Natural killer cell treated with Interleukin-12 subunit alpha and Interleukin-12 subunit beta and Interleukin-15 and Interleukin-18, amount 100 ng/mL, for 72 hours (primary cell): ENCODE measurements at regions not wholly inside any gene's neighbourhood (a gene's known extent, or its start where the extent isn't known, plus 50 kb on each side); places are given as distances from the start of the nearest gene placed in this dataset.

ENCODE experiments used
- ATAC-seq, 2 donors: fragments of 150-1000 bp; cut with Tn5 transposase in 1 of 2; sonication (Bioruptor Pico), chemical (Tn5 transposase) in 1 of 2; 2 replicates each; pipeline ENCODE4 v1.10.0; 2021
- DNase-seq: peaks from one replicate; pipeline ENCODE4 v3.0.0; 2022; ENCODE audit warnings: low spot score
- H3K27ac Mint-ChIP-seq, 2 donors: 1 replicate in 1 of 2; 2 replicates in 1 of 2; pipeline ENCODE4 v1.8.0; 2022; ENCODE audit warnings: mixed read lengths in 2 of 2, mild to moderate bottlenecking in 1 of 2, moderate library complexity in 1 of 2
- H3K27me3 Mint-ChIP-seq, 2 donors: 1 replicate in 1 of 2; 2 replicates in 1 of 2; pipeline ENCODE4 v1.8.0; 2022; ENCODE audit warnings: mixed read lengths in 2 of 2
- H3K36me3 Mint-ChIP-seq: one replicate; pipeline ENCODE4 v1.8.0; 2022; ENCODE audit warnings: mixed read lengths
- H3K4me1 Mint-ChIP-seq, 2 donors: 1 replicate in 1 of 2; 2 replicates in 1 of 2; pipeline ENCODE4 v1.8.0; 2022; ENCODE audit warnings: low read depth in 2 of 2, mixed read lengths in 2 of 2, mild to moderate bottlenecking in 1 of 2
- H3K4me3 Mint-ChIP-seq: one replicate; pipeline ENCODE4 v1.8.0; 2022; ENCODE audit warnings: mixed read lengths
- H3K9me3 Mint-ChIP-seq: 2 replicates; pipeline ENCODE4 v1.8.0; 2022; ENCODE audit warnings: mixed read lengths

DNA sequence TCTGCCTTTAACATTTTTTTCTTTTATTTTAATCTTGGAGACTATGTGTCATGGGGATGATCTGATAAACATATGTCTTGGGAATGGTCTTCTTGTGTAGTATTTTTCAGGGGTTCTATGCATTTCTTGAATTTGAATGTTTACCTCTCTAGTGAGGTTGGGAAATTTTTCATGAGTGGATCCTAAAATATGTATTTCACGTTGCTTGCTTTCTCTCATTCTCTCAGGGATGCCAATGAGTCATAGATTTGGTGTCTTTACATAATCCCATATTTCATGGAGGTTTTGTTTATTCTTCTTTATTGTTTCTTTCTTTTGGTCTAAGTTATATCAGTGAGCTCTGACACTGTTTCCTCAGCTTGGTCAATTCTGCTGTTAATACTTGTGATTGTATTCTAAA lies 1237.2 kb downstream of the PLA2G4A start:
- no peak for ATAC-seq

GRCh38 chr1:188070848-188071247 lies 1242.1 kb downstream of the PLA2G4A start:
- Mint-ChIP-seq H3K4me3 (no peak overlapping the region), H3K4me1 (no peaks in the 10 kb centered on the region), H3K27ac (no peak overlapping the region), H3K27me3 (no peaks in the 10 kb centered on the region), H3K36me3 (peaks cover 22% of the 10 kb centered on the region), H3K9me3 (peaks cover 47% of the 10 kb centered on the region)
- ATAC-seq (no peak), DNase-seq (no peak)

More for the DNA sequence above, 1237.2 kb downstream of the PLA2G4A start:
- no peak for DNase-seq
- peaks cover 50% of the 10 kb centered on the region for H3K9me3 Mint-ChIP-seq
- no peak overlapping the region for H3K27ac Mint-ChIP-seq
- no peaks in the 10 kb centered on the region for H3K27me3 Mint-ChIP-seq
- H3K4me3 Mint-ChIP-seq, result no peak overlapping the region
- H3K4me1 Mint-ChIP-seq, result no peaks in the 10 kb centered on the region
- H3K36me3 Mint-ChIP-seq, result peaks cover 40% of the 10 kb centered on the region

DNA sequence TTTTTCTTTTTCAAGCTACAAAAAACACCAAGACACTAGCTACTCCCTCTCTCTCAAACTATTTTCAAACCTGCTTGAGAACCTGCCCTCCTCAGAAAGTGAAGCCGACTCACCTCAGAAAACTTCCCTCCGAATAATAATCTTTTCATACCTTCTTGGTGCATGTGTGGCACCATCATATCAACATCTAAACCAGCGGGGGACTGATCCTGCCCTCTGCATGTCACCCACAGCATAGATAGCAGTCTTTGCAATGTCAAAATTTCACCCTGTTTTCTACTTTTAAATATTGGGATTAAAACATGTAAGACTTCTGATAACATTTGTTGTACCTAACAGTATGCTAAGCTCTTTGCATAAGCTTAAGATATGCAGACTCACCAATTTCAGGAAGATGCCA lies 1260.3 kb downstream of the PLA2G4A start:
- H3K4me1 Mint-ChIP-seq, result no peaks in the 10 kb centered on the region
- H3K36me3 Mint-ChIP-seq, result peaks cover 11% of the 10 kb centered on the region
- H3K4me3 Mint-ChIP-seq, result no peak overlapping the region
- H3K27me3 Mint-ChIP-seq, result no peaks in the 10 kb centered on the region
- ATAC-seq (no peak), DNase-seq (no peak)
- H3K9me3 Mint-ChIP-seq, result peaks cover 11% of the 10 kb centered on the region
- no peak overlapping the region for H3K27ac Mint-ChIP-seq

DNA sequence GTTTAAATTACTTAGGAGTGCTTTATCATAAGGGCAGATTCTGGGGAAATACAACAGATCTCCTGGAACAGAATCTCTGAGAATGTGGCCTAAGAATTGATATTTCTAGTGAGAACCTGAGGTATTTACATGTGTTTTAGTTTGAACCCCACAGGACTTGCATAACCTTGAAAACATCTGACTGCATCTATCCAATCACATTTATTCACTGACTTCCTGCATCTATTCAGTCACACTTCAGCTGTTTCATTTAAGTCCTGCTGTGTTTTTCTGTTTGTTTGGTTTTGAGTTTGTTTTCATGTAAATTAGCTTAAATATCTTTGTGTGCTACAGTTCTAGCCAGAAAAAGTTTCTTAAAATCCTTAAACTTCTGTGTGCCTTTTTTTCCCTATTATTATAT lies 1260.7 kb downstream of the PLA2G4A start:
- H3K9me3 Mint-ChIP-seq, result peaks cover 11% of the 10 kb centered on the region
- H3K27me3 Mint-ChIP-seq, result no peaks in the 10 kb centered on the region
- H3K4me3 Mint-ChIP-seq, result no peak overlapping the region
- ATAC-seq, result no peak
- H3K4me1 Mint-ChIP-seq, result no peaks in the 10 kb centered on the region
- H3K27ac Mint-ChIP-seq, result no peak overlapping the region
- no peak for DNase-seq
- H3K36me3 Mint-ChIP-seq, result peaks cover 11% of the 10 kb centered on the region

- Mint-ChIP-seq H3K36me3 (peaks cover 4% of the 10 kb centered on the region), H3K9me3 (peaks cover 6% of the 10 kb centered on the region), H3K4me3 (no peak overlapping the region), H3K4me1 (no peaks in the 10 kb centered on the region), H3K27me3 (no peaks in the 10 kb centered on the region), H3K27ac (no peak overlapping the region)
- ATAC-seq, result no peak
- no peak for DNase-seq
These were observed 1267.8 kb downstream of the PLA2G4A start for GRCh38 chr1:188096521-188096920.

DNA sequence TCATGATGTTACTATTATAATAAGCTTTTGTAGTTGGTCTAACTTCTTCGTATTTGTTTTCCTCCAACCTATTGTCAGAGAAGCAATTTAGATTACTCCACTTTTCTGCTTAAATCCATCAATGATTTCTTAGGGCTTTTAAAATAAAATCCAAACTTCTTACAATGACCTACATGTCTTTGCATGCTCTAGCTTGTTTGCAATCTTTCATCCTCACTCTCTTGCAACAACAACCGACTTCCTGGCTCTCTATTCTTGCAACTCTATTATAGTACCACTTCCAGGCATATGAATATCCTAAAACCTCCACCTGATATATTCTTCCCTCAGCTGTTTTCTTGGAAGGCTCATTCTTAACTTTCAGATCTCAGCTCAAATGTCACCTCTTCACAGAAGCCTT lies 1288.7 kb downstream of the PLA2G4A start:
- Mint-ChIP-seq H3K9me3 (peaks cover 6% of the 10 kb centered on the region), H3K4me3 (no peak overlapping the region), H3K27ac (no peak overlapping the region), H3K27me3 (no peaks in the 10 kb centered on the region), H3K36me3 (peaks cover 5% of the 10 kb centered on the region), H3K4me1 (no peaks in the 10 kb centered on the region)
- DNase-seq, result no peak
- ATAC-seq, result no peak

- ATAC-seq (no peak), DNase-seq (no peak)
- Mint-ChIP-seq H3K27ac (no peak overlapping the region), H3K36me3 (peaks cover 2% of the 10 kb centered on the region), H3K4me3 (no peak overlapping the region), H3K9me3 (peaks cover 15% of the 10 kb centered on the region), H3K4me1 (no peaks in the 10 kb centered on the region), H3K27me3 (no peaks in the 10 kb centered on the region)
These were observed 1293.9 kb downstream of the PLA2G4A start for GRCh38 chr1:188122646-188123045.

GRCh38 chr1:188127507-188127906 lies 1298.8 kb downstream of the PLA2G4A start:
- ATAC-seq (no peak), DNase-seq (no peak)
- Mint-ChIP-seq H3K36me3 (no peaks in the 10 kb centered on the region), H3K9me3 (peaks cover 21% of the 10 kb centered on the region), H3K4me3 (no peak overlapping the region), H3K27ac (no peak overlapping the region), H3K27me3 (no peaks in the 10 kb centered on the region), H3K4me1 (no peaks in the 10 kb centered on the region)

- Mint-ChIP-seq H3K9me3 (peaks cover 14% of the 10 kb centered on the region), H3K27ac (no peak overlapping the region), H3K4me1 (no peaks in the 10 kb centered on the region), H3K27me3 (no peaks in the 10 kb centered on the region), H3K4me3 (no peak overlapping the region), H3K36me3 (no peaks in the 10 kb centered on the region)
- ATAC-seq (no peak), DNase-seq (no peak)
These were observed 1300.0 kb downstream of the PLA2G4A start for GRCh38 chr1:188128761-188129160.

- DNase-seq, result no peak
- Mint-ChIP-seq H3K9me3 (peaks cover 15% of the 10 kb centered on the region), H3K4me3 (no peak overlapping the region), H3K36me3 (no peaks in the 10 kb centered on the region), H3K27ac (no peak overlapping the region), H3K4me1 (no peaks in the 10 kb centered on the region), H3K27me3 (no peaks in the 10 kb centered on the region)
- no peak for ATAC-seq
These were observed 1301.4 kb downstream of the PLA2G4A start for GRCh38 chr1:188129856-188130838.

- no peak overlapping the region for H3K27ac Mint-ChIP-seq
- H3K4me1 Mint-ChIP-seq, result no peaks in the 10 kb centered on the region
- H3K9me3 Mint-ChIP-seq, result peaks cover 11% of the 10 kb centered on the region
- H3K4me3 Mint-ChIP-seq, result no peak overlapping the region
- H3K36me3 Mint-ChIP-seq, result no peaks in the 10 kb centered on the region
- H3K27me3 Mint-ChIP-seq, result no peaks in the 10 kb centered on the region
- DNase-seq (no peak), ATAC-seq (no peak)
These were observed 1308.5 kb downstream of the PLA2G4A start for GRCh38 chr1:188137221-188137620.

DNA sequence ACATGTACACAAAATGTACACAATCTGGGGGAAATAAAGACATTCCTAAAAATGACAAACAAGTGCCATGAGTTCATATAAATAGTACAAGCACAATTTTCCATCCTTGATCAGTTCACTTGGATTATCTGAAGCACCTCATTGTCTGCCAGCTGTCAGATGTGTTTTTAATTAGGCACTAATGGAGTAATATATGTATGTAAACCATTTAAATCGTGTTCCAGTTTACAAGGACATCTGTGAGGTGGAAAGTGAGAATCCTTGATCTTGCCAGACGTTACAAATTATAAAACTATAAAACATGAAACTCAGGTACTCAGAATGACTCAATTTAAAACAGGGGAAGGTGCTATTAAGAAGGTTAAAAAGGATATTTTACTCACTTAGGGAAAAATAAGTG lies 1312.2 kb downstream of the PLA2G4A start:
- no peak for DNase-seq
- Mint-ChIP-seq H3K4me1 (no peaks in the 10 kb centered on the region), H3K27ac (no peak overlapping the region), H3K9me3 (peaks cover 12% of the 10 kb centered on the region), H3K27me3 (no peaks in the 10 kb centered on the region), H3K36me3 (peaks cover 6% of the 10 kb centered on the region), H3K4me3 (no peak overlapping the region)
- ATAC-seq, result no peak

- Mint-ChIP-seq H3K4me1 (no peaks in the 10 kb centered on the region), H3K9me3 (peaks cover 4% of the 10 kb centered on the region), H3K36me3 (no peaks in the 10 kb centered on the region), H3K27me3 (no peaks in the 10 kb centered on the region), H3K27ac (no peak overlapping the region), H3K4me3 (no peak overlapping the region)
- ATAC-seq (no peak), DNase-seq (no peak)
These were observed 1325.4 kb downstream of the PLA2G4A start for GRCh38 chr1:188154196-188154595.

DNA sequence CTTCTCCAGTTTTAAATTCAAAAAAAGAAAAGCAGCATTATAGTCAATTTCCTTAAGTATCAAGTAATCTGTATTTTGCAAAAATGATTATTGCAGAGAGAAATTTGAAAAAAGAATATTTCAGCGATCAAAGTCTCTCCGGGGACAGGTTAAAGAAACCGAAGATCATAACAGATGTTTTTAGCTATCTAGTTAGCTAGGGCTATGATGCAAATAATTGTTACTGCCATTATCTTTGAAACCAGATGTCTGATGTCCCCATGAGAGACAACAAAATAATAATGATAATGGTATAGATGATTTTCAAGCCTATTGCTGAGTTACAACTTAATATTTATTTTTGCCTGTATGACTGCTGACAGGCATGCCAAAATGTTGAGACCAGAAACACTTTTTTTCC lies 1326.0 kb downstream of the PLA2G4A start:
- ATAC-seq, result no peak
- H3K4me3 Mint-ChIP-seq, result no peak overlapping the region

More for the DNA sequence above, 1326.0 kb downstream of the PLA2G4A start:
- H3K36me3 Mint-ChIP-seq, result no peaks in the 10 kb centered on the region
- no peak overlapping the region for H3K27ac Mint-ChIP-seq
- no peaks in the 10 kb centered on the region for H3K27me3 Mint-ChIP-seq
- peaks cover 4% of the 10 kb centered on the region for H3K9me3 Mint-ChIP-seq
- H3K4me1 Mint-ChIP-seq, result no peaks in the 10 kb centered on the region
- DNase-seq, result no peak
